Myocyte (in vitro differentiated cells): ENCODE measurements at regions not wholly inside any gene's neighbourhood (a gene's known extent, or its start where the extent isn't known, plus 50 kb on each side); places are given as distances from the start of the nearest gene placed in this dataset.

ENCODE experiments used
- DNase-seq: peaks from one replicate; pipeline ENCODE4 v3.0.0-alpha.2; 2012; ENCODE audit warnings: low read depth

DNA sequence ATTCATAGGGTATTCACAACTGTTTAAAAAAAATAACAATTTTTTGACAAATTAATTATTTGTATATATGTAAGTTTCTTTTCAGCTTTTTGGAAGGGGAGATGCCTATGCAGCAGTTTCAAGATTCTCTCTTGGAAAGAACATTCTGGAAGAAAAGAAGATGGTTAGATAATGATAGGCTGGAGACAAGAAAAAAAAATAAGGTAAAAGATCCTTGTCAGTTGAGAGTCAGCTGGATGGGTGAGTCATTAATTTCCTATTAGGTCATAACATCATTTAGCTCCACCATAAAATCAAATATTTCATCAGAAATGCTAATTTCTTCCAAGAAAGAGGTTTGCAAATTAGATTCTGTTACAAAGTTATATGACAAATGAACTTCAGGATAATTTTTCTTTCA lies 880.4 kb downstream of the EPHA7 start:
- DNase-seq = peak; percentile 26

GRCh38 chr6:92538275-92538674 lies 881.1 kb downstream of the EPHA7 start:
- DNase-seq = peak; percentile 47

DNA sequence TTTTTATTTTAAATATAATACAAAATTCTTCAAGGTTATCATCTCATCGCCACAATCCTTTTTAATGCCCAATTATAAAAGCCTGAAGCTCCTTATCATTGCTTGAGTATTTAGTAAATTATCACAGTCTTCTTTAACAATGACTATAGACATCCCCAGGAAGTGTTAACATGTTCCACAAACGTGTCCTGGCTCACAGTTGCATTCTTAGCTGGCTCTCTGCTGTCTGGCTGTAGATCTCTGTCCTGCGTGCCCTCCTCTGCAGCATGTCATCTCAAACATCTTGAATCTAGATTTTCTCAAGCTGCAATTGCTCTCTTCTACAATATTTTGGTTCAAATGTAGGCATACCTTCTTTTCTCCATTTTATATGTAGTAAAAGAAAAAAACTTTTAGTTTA lies 885.2 kb downstream of the EPHA7 start:
- no peak for DNase-seq

DNA sequence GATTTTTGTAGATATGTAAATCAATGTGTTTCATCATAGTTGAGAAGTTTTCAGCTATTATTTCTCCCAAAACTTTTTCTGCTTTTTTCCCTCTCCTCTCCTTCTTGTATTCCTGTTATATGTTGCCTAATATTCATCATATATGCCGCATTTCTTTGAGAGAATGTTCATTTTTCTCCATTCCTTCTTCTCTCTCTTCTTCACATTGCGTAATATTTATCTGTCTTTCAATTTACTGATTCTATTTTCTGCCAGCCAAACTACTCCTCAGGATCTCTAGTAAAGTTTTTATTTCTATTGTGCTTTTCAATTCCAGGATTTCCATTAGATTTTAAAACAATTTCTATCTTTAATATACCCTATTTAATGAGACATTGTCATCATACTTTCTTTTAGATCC lies 896.8 kb downstream of the EPHA7 start:
- DNase-seq = no peak

DNA sequence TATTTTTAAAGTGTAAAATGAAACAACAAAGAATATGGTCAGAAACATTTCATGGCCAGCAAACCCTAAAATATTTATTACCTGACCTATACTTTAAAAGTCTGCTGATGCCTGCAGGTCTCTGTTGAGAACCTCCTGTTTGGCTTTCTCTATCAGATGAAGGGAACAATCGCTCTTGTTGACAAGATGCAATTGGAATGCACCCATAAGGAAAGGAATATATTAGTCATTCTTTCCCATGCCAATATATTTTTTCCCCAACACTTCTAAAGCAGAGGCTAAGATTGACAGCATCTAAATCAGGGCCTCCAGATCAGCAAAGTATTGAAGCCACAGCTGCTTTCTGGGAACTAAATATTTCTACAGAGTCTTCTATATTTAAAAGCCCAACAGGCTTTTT lies 897.8 kb downstream of the EPHA7 start:
- DNase-seq = no peak

- DNase-seq = no peak
Measured at GRCh38 chr6:92510137-92510536, 909.2 kb downstream of the EPHA7 start.

GRCh38 chr6:92507552-92507951 lies 911.8 kb downstream of the EPHA7 start:
- no peak for DNase-seq

DNA sequence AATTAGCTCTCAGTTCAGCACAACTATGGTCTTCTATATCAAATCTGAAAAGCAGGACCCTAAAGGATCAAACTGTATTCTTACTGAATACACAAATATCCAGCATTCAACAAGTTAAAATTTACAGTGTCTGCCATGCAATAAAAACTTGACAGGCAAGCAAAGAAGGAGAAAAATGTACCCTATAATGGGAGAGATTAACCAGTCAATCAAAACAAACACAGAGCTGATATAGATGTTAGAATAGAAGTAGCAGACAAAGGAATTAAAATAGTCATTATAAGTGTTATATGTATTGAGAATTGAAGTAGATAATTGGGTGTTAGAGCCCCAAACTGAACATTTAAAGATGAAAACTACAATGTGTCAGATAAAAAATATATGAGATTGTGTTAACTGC lies 914.9 kb downstream of the EPHA7 start:
- no peak for DNase-seq

DNA sequence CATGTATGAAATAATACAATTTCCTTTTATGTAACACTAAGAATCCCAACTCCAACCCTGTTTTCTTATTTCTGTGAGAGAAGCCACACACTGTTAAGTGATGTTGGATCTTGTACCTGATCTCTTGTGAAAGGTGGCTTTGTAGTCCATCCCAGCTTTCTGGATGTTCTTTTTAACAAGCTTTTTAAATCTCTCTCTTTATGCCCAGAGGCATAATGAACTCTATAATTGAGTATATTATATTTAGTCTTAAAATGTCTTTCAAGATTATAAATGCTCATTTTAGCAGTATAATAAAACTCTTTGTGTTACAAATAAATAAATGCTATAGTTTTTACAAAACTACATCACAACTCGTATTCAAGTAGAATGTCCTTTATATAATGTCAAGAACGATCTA lies 922.1 kb downstream of the EPHA7 start:
- DNase-seq = no peak

- DNase-seq = no peak
Measured at GRCh38 chr6:92496527-92496926, 922.8 kb downstream of the EPHA7 start.

DNA sequence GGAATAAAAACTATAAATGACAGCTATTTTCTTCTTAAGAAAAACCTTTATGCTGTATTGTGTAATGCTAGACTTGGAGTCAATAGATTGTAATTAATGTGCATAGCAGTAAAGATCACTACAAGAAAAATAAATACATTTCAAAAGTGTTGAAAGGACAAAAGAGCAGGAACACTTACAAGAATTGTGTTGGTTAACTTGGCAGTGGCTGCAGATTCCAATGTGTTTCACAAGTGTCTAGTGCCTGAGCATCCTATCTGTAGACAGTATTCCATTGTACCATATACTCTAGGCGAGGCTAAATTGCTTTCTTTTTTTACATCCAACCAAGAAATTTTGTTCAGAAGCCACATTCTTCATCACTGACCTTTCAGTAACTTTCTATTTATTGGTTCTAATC lies 924.1 kb downstream of the EPHA7 start:
- DNase-seq = no peak

- no peak for DNase-seq
Measured at GRCh38 chr6:92485487-92485886, 933.9 kb downstream of the EPHA7 start.

GRCh38 chr6:92479831-92480230 lies 939.5 kb downstream of the EPHA7 start:
- peak; percentile 61 for DNase-seq

- DNase-seq = no peak
Measured at GRCh38 chr6:92473056-92473455, 946.3 kb downstream of the EPHA7 start.

- no peak for DNase-seq
Measured at GRCh38 chr6:92469186-92469828, 950.1 kb downstream of the EPHA7 start.

DNA sequence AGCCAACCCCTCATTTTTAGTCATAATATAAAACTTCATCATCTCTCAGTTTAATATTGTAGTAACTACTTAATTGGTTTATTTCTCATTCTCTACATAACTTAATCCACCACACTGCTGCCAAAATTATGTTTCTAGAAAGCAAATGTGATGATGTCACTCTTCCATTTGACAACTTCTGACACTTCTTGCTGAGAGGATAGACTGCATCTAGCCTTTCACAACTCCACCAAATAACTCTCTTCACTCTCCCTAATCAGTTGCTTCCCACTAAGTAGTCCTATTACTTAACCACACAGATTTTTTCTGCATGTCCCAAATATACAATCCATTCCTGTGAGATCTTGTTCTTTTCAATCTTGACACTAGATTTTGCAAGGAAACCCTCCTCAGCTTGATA lies 951.3 kb downstream of the EPHA7 start:
- peak; percentile 22 for DNase-seq

GRCh38 chr6:92460133-92460532 lies 959.2 kb downstream of the EPHA7 start:
- DNase-seq = peak; percentile 14

GRCh38 chr6:92459606-92460005 lies 959.8 kb downstream of the EPHA7 start:
- DNase-seq = no peak

DNA sequence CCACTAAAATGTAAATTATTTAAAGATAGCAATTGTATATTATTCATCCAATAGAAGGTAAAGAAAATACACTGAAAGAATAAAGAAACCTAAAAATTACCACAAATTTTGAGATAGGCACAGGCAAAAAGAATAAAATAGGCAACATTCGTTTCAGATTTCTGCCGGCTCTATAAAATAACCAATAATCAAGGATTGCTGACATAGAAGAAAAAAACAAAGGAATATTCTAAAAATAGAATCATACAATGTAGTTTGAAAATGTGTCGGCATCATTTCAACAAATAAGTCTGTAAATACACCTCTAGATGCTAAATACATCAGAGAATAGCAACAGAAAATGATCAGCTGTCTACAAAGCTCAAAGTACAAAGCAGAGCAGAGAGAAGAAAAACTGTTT lies 973.3 kb downstream of the EPHA7 start:
- DNase-seq = peak; percentile 16

- DNase-seq = peak; percentile 80
Measured at GRCh38 chr6:92433911-92434310, 985.4 kb downstream of the EPHA7 start.

DNA sequence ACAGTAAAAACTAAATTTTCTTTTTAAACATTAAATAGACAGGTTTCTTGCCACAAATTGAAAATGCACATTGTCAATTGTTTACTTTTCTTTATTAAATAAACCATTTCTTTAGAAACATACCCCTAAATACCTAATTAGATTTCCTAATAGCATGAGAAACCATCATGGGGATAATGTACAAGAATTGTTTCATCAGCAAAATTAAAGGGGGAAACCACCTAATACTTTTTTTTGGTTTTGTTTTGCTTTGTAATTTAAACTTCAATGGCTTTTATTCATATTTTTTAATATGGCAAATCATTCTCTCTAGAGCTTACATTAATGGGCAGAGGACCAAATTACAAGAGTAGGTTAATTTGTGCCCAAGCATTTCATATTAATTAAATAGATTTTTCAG lies 987.9 kb downstream of the EPHA7 start:
- no peak for DNase-seq

DNA sequence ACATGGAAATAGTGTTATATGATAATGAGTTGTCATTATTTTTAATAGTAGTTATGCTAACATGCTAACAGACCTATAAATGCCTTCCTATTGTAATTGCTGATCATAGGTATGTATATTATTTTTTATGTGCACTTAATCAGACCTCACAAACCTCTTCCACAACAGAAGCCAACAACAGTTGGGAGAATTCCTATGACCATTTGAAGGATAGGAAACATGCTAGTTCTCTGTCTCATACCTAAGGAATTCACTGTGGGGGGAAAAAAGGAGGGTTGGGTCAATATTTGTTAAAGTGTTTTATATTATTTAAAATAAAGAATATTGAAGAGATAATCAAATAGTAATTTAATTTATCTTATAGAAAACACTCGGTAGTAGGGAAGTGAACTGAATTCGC lies 990.9 kb downstream of the EPHA7 start:
- peak; percentile 42 for DNase-seq

DNA sequence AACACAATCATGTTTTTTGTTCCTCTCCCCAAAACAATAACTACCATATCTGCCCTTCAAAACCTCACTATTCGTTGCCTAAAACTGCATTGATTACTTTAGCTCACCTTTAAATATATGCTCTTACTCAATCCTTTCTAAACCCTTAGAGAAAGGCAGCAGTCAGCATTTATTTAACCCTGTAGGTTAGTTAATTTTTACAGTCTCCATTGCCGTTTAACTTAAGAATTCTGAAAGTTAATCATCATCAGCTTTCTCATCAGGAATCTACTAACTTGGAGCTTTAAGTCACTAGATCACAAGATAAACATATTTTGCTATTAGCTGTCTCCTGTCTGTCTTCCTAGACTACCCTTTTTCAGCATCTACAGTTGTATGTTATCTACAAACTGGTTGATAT lies 991.9 kb downstream of the EPHA7 start:
- DNase-seq = no peak

- DNase-seq = no peak
Measured at GRCh38 chr6:92415656-92416055, 1003.7 kb downstream of the EPHA7 start.
